ENCODE measurements at regions not wholly inside any gene's neighbourhood (a gene's known extent, or its start where the extent isn't known, plus 50 kb on each side); places are given as distances from the start of the nearest gene placed in this dataset.

DNA sequence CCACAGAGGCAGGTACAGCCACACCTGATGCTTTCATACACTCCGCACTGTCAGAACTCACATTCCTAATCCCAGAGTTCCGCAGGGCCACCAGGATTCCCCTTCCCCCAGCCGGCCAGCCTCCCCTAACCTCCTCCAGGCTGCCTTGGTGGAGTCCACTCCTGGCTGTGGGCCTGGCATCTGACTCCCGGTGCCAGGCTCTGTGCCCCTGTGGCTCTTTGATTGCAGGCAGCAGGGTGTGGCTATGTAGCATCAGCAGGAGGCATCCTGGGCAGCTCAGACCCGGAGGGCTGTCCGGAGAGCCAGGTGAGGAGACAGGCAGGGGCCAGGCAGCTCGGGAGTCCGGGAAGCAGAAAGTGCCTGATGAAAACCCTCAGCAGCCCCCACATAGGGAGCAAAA, 1432.9 kb downstream of the BRD1 start:
- H3K4me3 ChIP-seq (replicated peaks in 1 of 2; ENCODE audit: low read depth in 1 of 2, low read length in 2 of 2) = no peak overlapping the region
- H3K9me2 ChIP-seq (ENCODE audit: insufficient read depth) = no peaks in the 10 kb centered on the region
- TF ChIP-seq, protein P1, sequence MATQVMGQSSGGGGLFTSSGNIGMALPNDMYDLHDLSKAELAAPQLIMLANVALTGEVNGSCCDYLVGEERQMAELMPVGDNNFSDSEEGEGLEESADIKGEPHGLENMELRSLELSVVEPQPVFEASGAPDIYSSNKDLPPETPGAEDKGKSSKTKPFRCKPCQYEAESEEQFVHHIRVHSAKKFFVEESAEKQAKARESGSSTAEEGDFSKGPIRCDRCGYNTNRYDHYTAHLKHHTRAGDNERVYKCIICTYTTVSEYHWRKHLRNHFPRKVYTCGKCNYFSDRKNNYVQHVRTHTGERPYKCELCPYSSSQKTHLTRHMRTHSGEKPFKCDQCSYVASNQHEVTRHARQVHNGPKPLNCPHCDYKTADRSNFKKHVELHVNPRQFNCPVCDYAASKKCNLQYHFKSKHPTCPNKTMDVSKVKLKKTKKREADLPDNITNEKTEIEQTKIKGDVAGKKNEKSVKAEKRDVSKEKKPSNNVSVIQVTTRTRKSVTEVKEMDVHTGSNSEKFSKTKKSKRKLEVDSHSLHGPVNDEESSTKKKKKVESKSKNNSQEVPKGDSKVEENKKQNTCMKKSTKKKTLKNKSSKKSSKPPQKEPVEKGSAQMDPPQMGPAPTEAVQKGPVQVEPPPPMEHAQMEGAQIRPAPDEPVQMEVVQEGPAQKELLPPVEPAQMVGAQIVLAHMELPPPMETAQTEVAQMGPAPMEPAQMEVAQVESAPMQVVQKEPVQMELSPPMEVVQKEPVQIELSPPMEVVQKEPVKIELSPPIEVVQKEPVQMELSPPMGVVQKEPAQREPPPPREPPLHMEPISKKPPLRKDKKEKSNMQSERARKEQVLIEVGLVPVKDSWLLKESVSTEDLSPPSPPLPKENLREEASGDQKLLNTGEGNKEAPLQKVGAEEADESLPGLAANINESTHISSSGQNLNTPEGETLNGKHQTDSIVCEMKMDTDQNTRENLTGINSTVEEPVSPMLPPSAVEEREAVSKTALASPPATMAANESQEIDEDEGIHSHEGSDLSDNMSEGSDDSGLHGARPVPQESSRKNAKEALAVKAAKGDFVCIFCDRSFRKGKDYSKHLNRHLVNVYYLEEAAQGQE (IDR thresholded peaks at IDR 0.05; ENCODE audit: low read depth) = no peak
- TF ChIP-seq POLR2A (IDR thresholded peaks at IDR 0.05; ENCODE audit: borderline replicate concordance, extremely low read depth, insufficient read depth, insufficient read length) = no peak
- no peak for TF ChIP-seq FOSL1 (IDR thresholded peaks at IDR 0.05; ENCODE audit: low read depth)
- no peak for TF ChIP-seq CEBPB (IDR thresholded peaks at IDR 0.05; ENCODE audit: low read depth)
- TF ChIP-seq YY1 (IDR thresholded peaks at IDR 0.05; ENCODE audit: extremely low read depth, insufficient replicate concordance, low read depth, low read length) = no peak
- no peak for TF ChIP-seq SIN3A (IDR thresholded peaks at IDR 0.05; ENCODE audit: low read depth)
- TF ChIP-seq, protein P2, sequence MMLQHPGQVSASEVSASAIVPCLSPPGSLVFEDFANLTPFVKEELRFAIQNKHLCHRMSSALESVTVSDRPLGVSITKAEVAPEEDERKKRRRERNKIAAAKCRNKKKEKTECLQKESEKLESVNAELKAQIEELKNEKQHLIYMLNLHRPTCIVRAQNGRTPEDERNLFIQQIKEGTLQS (IDR thresholded peaks at IDR 0.05) = no peak
- TF ChIP-seq SP1 (IDR thresholded peaks at IDR 0.05; ENCODE audit: low read depth) = no peak
- TF ChIP-seq ZBTB33 (IDR thresholded peaks at IDR 0.05; ENCODE audit: extremely low read depth, insufficient replicate concordance, low read length) = no peak
- TF ChIP-seq SRF (IDR thresholded peaks at IDR 0.05; ENCODE audit: low read depth) = no peak
- no peak overlapping the region for H3K4me2 ChIP-seq (ENCODE audit: low read length)
- no TSS peak for BruUV-seq (replicated peaks)
- intact Hi-C loops (cut with micrococcal nuclease) = no loop called here
- ATAC-seq = no peak
- H3K9me3 ChIP-seq (ENCODE audit: control insufficient read depth in 1 of 2, insufficient read depth in 1 of 2, low read depth in 1 of 2, low read length in 2 of 2) = 0 out of 4 replicates have a peak, but pooled peaks cover 0 to 2% of the 10 kb centered on the region in 2 experiments
- no peaks in the 10 kb centered on the region for H3K4me1 ChIP-seq (ENCODE audit: control insufficient read depth in 1 of 2, insufficient read depth in 2 of 2, low read length in 2 of 2)
- H3K79me2 ChIP-seq (ENCODE audit: insufficient read depth, low read length) = no peaks in the 10 kb centered on the region
- H2AFZ ChIP-seq (ENCODE audit: low read depth, low read length, poor library complexity, severe bottlenecking) = no peak overlapping the region
- no peak overlapping the region for H3K9ac ChIP-seq (ENCODE audit: low read length)
- POLR2A ChIA-PET = no interaction called here
- H3K27ac ChIP-seq (ENCODE audit: low read depth, low read length) = no peak overlapping the region
- H3K36me3 ChIP-seq (ENCODE audit: control insufficient read depth in 1 of 2, insufficient read depth in 2 of 2, low read length in 2 of 2) = no peaks in the 10 kb centered on the region
- H4K20me1 ChIP-seq (ENCODE audit: insufficient read depth) = no peaks in the 10 kb centered on the region
- DNase-seq (ENCODE audit: low read depth, low spot score) = no peak
- H3K27me3 ChIP-seq (ENCODE audit: insufficient read depth, low read length) = peaks cover 4% of the 10 kb centered on the region
- RAD21 ChIA-PET (ENCODE audit: low non-redundant PET in 1 of 2, low total read pairs in 2 of 2, uncharacterized antibody in 2 of 2, unreplicated experiment in 2 of 2) = no interaction called here
- CTCF ChIA-PET = no interaction called here
